ENCODE measurements at regions not wholly inside any gene's neighbourhood (a gene's known extent, or its start where the extent isn't known, plus 50 kb on each side); places are given as distances from the start of the nearest gene placed in this dataset.

DNA sequence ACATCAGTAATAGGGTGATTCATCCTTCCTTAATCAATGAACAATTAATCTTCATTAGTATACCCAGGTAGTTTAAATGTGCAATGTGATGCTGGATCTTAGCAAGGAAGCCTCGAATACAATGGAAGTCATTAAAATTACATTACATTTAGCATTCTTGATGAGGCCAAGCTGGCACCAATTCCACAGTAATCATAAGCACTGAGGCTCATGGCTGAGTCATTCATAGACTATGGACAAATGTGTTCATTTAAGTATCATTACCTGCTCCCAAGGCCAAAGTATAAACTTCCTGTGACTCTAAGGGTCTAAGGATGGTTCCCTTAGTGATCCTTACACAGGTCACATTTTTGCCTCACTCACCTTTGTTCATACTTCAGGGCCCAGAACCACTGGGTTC lies 266.4 kb upstream of the CDIN1 start:
- Histone ChIP-seq H3K4me3 (ENCODE audit: control extremely low read depth in 1 of 5, extremely low read depth in 1 of 5, insufficient read depth in 1 of 5, low read depth in 2 of 5, low read length in 4 of 5) (no peak overlapping the region), H3K36me3 (replicated peaks in 1 of 2; ENCODE audit: control extremely low read depth in 1 of 2, control insufficient read depth in 1 of 2, extremely low read depth in 1 of 2, insufficient read depth in 2 of 2, low read length in 1 of 2) (no peaks in the 10 kb centered on the region), H3K9ac (ENCODE audit: low read length) (no peak overlapping the region), H3K27ac (ENCODE audit: low read length in 2 of 2) (no peak overlapping the region), H3K27me3 (replicated peaks in 1 of 4; ENCODE audit: control extremely low read depth in 1 of 4, control insufficient read depth in 3 of 4, insufficient read depth in 4 of 4, low read length in 3 of 4) (no peaks in the 10 kb centered on the region), H2AFZ (ENCODE audit: insufficient read depth, low read depth, low read length, poor library complexity, severe bottlenecking) (no peak overlapping the region), H3K4me2 (replicated peaks; ENCODE audit: low read depth, low read length, poor library complexity, severe bottlenecking) (no peak overlapping the region), H3K4me1 (ENCODE audit: control insufficient read depth in 2 of 2, insufficient read depth in 2 of 2, low read length in 2 of 2) (no peaks in the 10 kb centered on the region), H3K9me3 (ENCODE audit: control extremely low read depth in 1 of 3, control insufficient read depth in 2 of 3, insufficient read depth in 1 of 3, low read length in 2 of 3) (no peaks in the 10 kb centered on the region), H4K20me1 (ENCODE audit: control insufficient read depth, insufficient read depth, low read length, poor library complexity, severe bottlenecking) (no peaks in the 10 kb centered on the region), H3K79me2 (ENCODE audit: control insufficient read depth, insufficient read depth, low read length) (no peaks in the 10 kb centered on the region)
- no peak overlapping the region for H3K27ac Mint-ChIP-seq
- no peaks in the 10 kb centered on the region for H3K27me3 Mint-ChIP-seq
- H3K9me3 Mint-ChIP-seq (ENCODE audit: insufficient read depth): no peaks in the 10 kb centered on the region
- ChIA-PET POLR2A (no interaction called here), CTCF (no interaction called here)
- WGBS (ENCODE audit: insufficient coverage): no CpG with 5 or more reads among the region's 1 CpG
- no peaks in the 10 kb centered on the region for H3K4me1 Mint-ChIP-seq
- H3K4me3 Mint-ChIP-seq: no peak overlapping the region
- DNase-seq (no peak), ATAC-seq (ENCODE audit: low read depth) (no peak)
- intact Hi-C loops (cut with micrococcal nuclease): no loop called here
- TF ChIP-seq, protein P1, sequence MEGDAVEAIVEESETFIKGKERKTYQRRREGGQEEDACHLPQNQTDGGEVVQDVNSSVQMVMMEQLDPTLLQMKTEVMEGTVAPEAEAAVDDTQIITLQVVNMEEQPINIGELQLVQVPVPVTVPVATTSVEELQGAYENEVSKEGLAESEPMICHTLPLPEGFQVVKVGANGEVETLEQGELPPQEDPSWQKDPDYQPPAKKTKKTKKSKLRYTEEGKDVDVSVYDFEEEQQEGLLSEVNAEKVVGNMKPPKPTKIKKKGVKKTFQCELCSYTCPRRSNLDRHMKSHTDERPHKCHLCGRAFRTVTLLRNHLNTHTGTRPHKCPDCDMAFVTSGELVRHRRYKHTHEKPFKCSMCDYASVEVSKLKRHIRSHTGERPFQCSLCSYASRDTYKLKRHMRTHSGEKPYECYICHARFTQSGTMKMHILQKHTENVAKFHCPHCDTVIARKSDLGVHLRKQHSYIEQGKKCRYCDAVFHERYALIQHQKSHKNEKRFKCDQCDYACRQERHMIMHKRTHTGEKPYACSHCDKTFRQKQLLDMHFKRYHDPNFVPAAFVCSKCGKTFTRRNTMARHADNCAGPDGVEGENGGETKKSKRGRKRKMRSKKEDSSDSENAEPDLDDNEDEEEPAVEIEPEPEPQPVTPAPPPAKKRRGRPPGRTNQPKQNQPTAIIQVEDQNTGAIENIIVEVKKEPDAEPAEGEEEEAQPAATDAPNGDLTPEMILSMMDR (IDR thresholded peaks at IDR 0.05): no peak
- TF ChIP-seq EZH2 (IDR thresholded peaks at IDR 0.05; ENCODE audit: borderline replicate concordance, insufficient read depth, low read depth, low read length, poor library complexity, severe bottlenecking): no peak

GRCh38 chr15:36313736-36314280 lies 265.6 kb upstream of the CDIN1 start:
- WGBS (ENCODE audit: insufficient coverage): no CpG with 5 or more reads among the region's 2 CpGs
- Histone ChIP-seq H3K4me2 (replicated peaks; ENCODE audit: low read depth, low read length, poor library complexity, severe bottlenecking) (no peak overlapping the region), H3K4me1 (ENCODE audit: control insufficient read depth in 2 of 2, insufficient read depth in 2 of 2, low read length in 2 of 2) (no peaks in the 10 kb centered on the region), H2AFZ (ENCODE audit: insufficient read depth, low read depth, low read length, poor library complexity, severe bottlenecking) (no peak overlapping the region), H3K36me3 (replicated peaks in 1 of 2; ENCODE audit: control extremely low read depth in 1 of 2, control insufficient read depth in 1 of 2, extremely low read depth in 1 of 2, insufficient read depth in 2 of 2, low read length in 1 of 2) (no peaks in the 10 kb centered on the region), H3K27me3 (replicated peaks in 1 of 4; ENCODE audit: control extremely low read depth in 1 of 4, control insufficient read depth in 3 of 4, insufficient read depth in 4 of 4, low read length in 3 of 4) (no peaks in the 10 kb centered on the region), H3K9me3 (ENCODE audit: control extremely low read depth in 1 of 3, control insufficient read depth in 2 of 3, insufficient read depth in 1 of 3, low read length in 2 of 3) (no peaks in the 10 kb centered on the region), H4K20me1 (ENCODE audit: control insufficient read depth, insufficient read depth, low read length, poor library complexity, severe bottlenecking) (no peaks in the 10 kb centered on the region), H3K4me3 (ENCODE audit: control extremely low read depth in 1 of 5, extremely low read depth in 1 of 5, insufficient read depth in 1 of 5, low read depth in 2 of 5, low read length in 4 of 5) (no peak overlapping the region), H3K79me2 (ENCODE audit: control insufficient read depth, insufficient read depth, low read length) (no peaks in the 10 kb centered on the region), H3K9ac (ENCODE audit: low read length) (no peak overlapping the region), H3K27ac (ENCODE audit: low read length in 2 of 2) (no peak overlapping the region)
- no peak for DNase-seq
- Mint-ChIP-seq H3K4me3 (no peak overlapping the region), H3K27me3 (no peaks in the 10 kb centered on the region), H3K27ac (no peak overlapping the region), H3K4me1 (no peaks in the 10 kb centered on the region), H3K9me3 (ENCODE audit: insufficient read depth) (no peaks in the 10 kb centered on the region)
- TF ChIP-seq EZH2 (IDR thresholded peaks at IDR 0.05; ENCODE audit: borderline replicate concordance, insufficient read depth, low read depth, low read length, poor library complexity, severe bottlenecking): no peak
- TF ChIP-seq, protein P1 (IDR thresholded peaks at IDR 0.05): no peak
- intact Hi-C loops (cut with micrococcal nuclease): no loop called here
- ChIA-PET CTCF (no interaction called here), POLR2A (no interaction called here)
- ATAC-seq (ENCODE audit: low read depth): no peak
